Heart right ventricle (tissue), 16 donors: ENCODE measurements at regions not wholly inside any gene's neighbourhood (a gene's known extent, or its start where the extent isn't known, plus 50 kb on each side); places are given as distances from the start of the nearest gene placed in this dataset.

ENCODE experiments used
- ATAC-seq, 8 donors: fragments of 200-7000 bp; cut with Tn5 transposase; one replicate each; pipeline ENCODE4 v1.9.1; 2020; ENCODE audit warnings: mild to moderate bottlenecking in 8 of 8, moderate library complexity in 8 of 8, moderate number of reproducible peaks in 1 of 8
- DNase-seq, 2 donors: peaks; one replicate each; pipeline ENCODE4 v3.0.0-alpha.2; 2020
- H3K27ac ChIP-seq, 10 donors: fragments of 200-600 bp; sonication (generic) in 2 of 10; one replicate each; pipeline versions ENCODE4 v1.5.0 to v1.8.0; 2020 to 2022; ENCODE audit warnings: mild to moderate bottlenecking in 3 of 10
- H3K27me3 ChIP-seq, 7 donors: fragments of 200-600 bp; one replicate each; pipeline ENCODE4 v1.8.0; 2021 to 2022; ENCODE audit warnings: mild to moderate bottlenecking in 2 of 7
- H3K36me3 ChIP-seq, 9 donors: fragments of 200-600 bp; sonication (generic) in 1 of 9; one replicate each; pipeline versions ENCODE4 v1.5.0 to v1.8.0; 2020 to 2022; ENCODE audit warnings: mild to moderate bottlenecking in 2 of 9
- H3K4me1 ChIP-seq, 9 donors: fragments of 200-600 bp; sonication (generic) in 1 of 9; one replicate each; pipeline versions ENCODE4 v1.5.0 to v1.8.0; 2020 to 2022; ENCODE audit warnings: mild to moderate bottlenecking in 4 of 9
- H3K4me3 ChIP-seq, 10 donors: fragments of 200-600 bp; sonication (generic) in 2 of 10; one replicate each; pipeline versions ENCODE4 v1.5.0 to v1.8.0; 2020 to 2022; ENCODE audit warnings: mild to moderate bottlenecking in 7 of 10, moderate library complexity in 2 of 10
- H3K9me3 ChIP-seq, 11 donors: fragments of 200-600 bp in 10 of 11; sonication (generic) in 2 of 11; one replicate each; pipeline versions ENCODE4 v1.5.0 to v1.8.0; 2013 to 2022; ENCODE audit warnings: mild to moderate bottlenecking in 2 of 11, control low read depth in 1 of 11, moderate library complexity in 1 of 11
- CTCF ChIP-seq, 9 donors: fragments of 200-600 bp; sonication (generic) in 2 of 9; IDR thresholded peaks; one replicate each; pipeline versions ENCODE4 v1.5.0 to v1.8.0; 2021 to 2022; ENCODE audit warnings: antibody characterized with exemption in 9 of 9, mild to moderate bottlenecking in 5 of 9, moderate library complexity in 1 of 9
- WGBS, 2 donors: extraction: QIAGEN DNeasy Blood & Tissue Kit; methylation state at CpG; one replicate each; pipeline ENCODE4 v1.1.7; 2013; ENCODE audit warnings: inconsistent platforms in 1 of 2; 5-methylcytosine and 5-hydroxymethylcytosine counted together
- intact Hi-C, 10 donors: fragments of 100-400 bp; cut with DNase I; formaldehyde crosslinking; loops; one replicate each; pipeline versions ENCODE4 v1.11.1 to v1.14.2; 2022
- donor health status: Arrhythmogenic right ventricular cardiomyopathy.
- donor health status: ischemic (EF 13 %, LVEDD 7.1; RV severe dilation, severe dysfunction).
- donor health status: healthy with polysubstance abuse.
- donor health status: DM: no; HTN: yes; CAD: no.
- donor health status: DM: no; HTN: no; CAD: no.
- donor health status: ischemic (EF 25% LVEDD 6.9; RV normal size, moderate dysfunction).
- donor health status: ischemic (EF 25% LVEDD 5.7; RV mildly dilated, moderate dysfunction).
- donor health status: healthy.
- donor health status: DM: yes; HTN: yes; CAD: no.
- donor health status: Ischemic cardiomyopathy.
- donor health status: ischemic (EF 35%, LVEDD 5.7; RV mildly dilated, moderate dysfunction).
- donor health status: nonischemic (EF 11% LVEDD 7.7; RV severe dilation, severe dysfunction).
- donor health status: DM: yes; HTN: yes; CAD: no.
- donor health status: PGD.
- donor health status: ischemic (EF 29% LVEDD 5.4; RV normal size, mild dysfunction).
- donor health status: nonischemic (EF 23%, LVEDD 6.1; RV moderate dilation, normal function).

GRCh38 chr3:147493065-147493464, 83.9 kb downstream of the ZIC1 start:
- Histone ChIP-seq H3K27ac (no peak overlapping the region), H3K9me3 (peaks cover 0 to 3% (median 0%) of the 10 kb centered on the region in 11 donors), H3K4me3 (no peak overlapping the region), H3K4me1 (no peaks in the 10 kb centered on the region), H3K36me3 (no peaks in the 10 kb centered on the region), H3K27me3 (no peaks in the 10 kb centered on the region)
- 92 to 94% methylated on average over 5 of the region's 5 CpGs for WGBS, 2 donors
- DNase-seq (no peak), ATAC-seq (no peak)
- intact Hi-C loops, result no loop called here
- no peak for TF ChIP-seq CTCF (IDR thresholded peaks at IDR 0.05)

GRCh38 chr3:147493666-147494065, 84.5 kb downstream of the ZIC1 start:
- 70 to 82% methylated on average over 2 of the region's 2 CpGs for WGBS, 2 donors
- no peak for ATAC-seq

DNA sequence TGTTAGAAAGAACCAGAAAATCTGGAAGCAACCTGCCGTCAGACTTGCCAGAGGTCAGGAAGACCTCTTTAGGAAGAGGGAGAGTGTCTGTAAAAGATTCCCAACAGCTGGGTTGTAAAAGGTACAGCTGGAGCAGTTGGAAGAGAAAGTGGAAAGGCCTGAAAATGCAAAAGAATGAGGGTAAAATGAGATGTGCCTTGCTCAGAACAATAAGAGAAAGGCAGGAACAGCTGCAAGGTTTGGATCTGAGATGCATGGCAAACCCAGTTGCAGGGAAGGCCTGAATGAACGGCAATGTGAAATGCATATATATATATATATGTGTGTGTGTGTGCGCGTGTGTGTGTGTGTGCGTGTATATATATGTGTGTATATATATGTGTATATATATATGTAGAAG, 88.1 kb downstream of the ZIC1 start:
- Histone ChIP-seq H3K27me3 (no peaks in the 10 kb centered on the region), H3K4me1 (no peaks in the 10 kb centered on the region), H3K4me3 (no peak overlapping the region), H3K9me3 (peaks cover 0 to 3% (median 0%) of the 10 kb centered on the region in 11 donors), H3K27ac (no peak overlapping the region), H3K36me3 (no peaks in the 10 kb centered on the region)
- intact Hi-C loops, result no loop called here
- 71 to 75% methylated on average over 5 of the region's 5 CpGs for WGBS, 2 donors
- ATAC-seq (no peak), DNase-seq (no peak)
- no peak for TF ChIP-seq CTCF (IDR thresholded peaks at IDR 0.05)

More at GRCh38 chr3:147493666-147494065, 84.5 kb downstream of the ZIC1 start:
- peaks cover 0 to 3% (median 0%) of the 10 kb centered on the region in 11 donors for H3K9me3 ChIP-seq
- no peak overlapping the region for H3K4me3 ChIP-seq
- no peaks in the 10 kb centered on the region for H3K27me3 ChIP-seq
- intact Hi-C loops, result no loop called here
- H3K27ac ChIP-seq, result no peak overlapping the region
- no peaks in the 10 kb centered on the region for H3K4me1 ChIP-seq
- TF ChIP-seq CTCF (IDR thresholded peaks at IDR 0.05), result no peak
- H3K36me3 ChIP-seq, result no peaks in the 10 kb centered on the region
- DNase-seq, result no peak

DNA sequence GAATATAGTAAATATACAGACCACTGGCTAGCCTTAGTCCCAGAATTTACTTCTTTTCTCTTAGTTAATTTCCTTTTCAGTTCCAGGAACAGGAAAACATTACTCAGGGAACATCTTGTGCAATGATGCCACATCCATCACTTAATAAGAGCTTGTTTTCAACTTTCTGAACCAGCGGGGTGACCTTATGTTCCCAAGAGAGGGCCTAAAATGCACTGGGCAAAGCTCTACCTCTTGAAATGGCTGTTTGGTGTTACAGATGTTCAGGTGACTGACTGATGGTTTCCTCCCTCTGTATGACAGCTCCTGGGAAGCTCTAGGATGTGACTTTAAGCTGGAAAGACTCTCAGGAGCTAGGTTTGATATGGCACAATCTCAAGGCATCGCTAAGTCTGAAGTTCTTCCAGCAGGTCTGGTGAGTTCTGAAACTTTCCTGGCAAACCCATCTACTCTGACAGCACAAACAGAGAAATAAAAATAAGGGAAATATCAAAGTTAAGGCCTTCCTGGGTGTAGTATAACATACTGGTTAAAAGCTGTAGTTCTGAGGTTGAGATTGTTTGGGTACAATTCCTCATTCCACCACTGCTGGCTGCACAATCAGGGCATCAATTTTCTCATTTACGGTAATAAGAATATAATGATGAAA, 98.6 kb downstream of the ZIC1 start:
- no peak overlapping the region for H3K27ac ChIP-seq
- DNase-seq, result no peak

More for the DNA sequence above, 98.6 kb downstream of the ZIC1 start:
- H3K4me3 ChIP-seq, result no peak overlapping the region
- H3K27me3 ChIP-seq, result no peaks in the 10 kb centered on the region
- TF ChIP-seq CTCF (IDR thresholded peaks at IDR 0.05), result no peak
- H3K9me3 ChIP-seq, result no peaks in the 10 kb centered on the region
- intact Hi-C loops, result no loop called here
- no peaks in the 10 kb centered on the region for H3K36me3 ChIP-seq
- ATAC-seq, result peak in 4 of 8 donors; percentile 27 to 64 (median 44)
- H3K4me1 ChIP-seq, result no peaks in the 10 kb centered on the region
- 83 to 93% methylated on average over 3 of the region's 3 CpGs for WGBS, 2 donors
